Heart right ventricle (tissue), 16 donors: ENCODE measurements at regions not wholly inside any gene's neighbourhood (a gene's known extent, or its start where the extent isn't known, plus 50 kb on each side); places are given as distances from the start of the nearest gene placed in this dataset.

Experiments
- ATAC-seq, 8 donors: fragments of 200-7000 bp; cut with Tn5 transposase; one replicate each; pipeline ENCODE4 v1.9.1; 2020; ENCODE audit warnings: mild to moderate bottlenecking in 8 of 8, moderate library complexity in 8 of 8, moderate number of reproducible peaks in 1 of 8
- DNase-seq, 2 donors: peaks; one replicate each; pipeline ENCODE4 v3.0.0-alpha.2; 2020
- H3K27ac ChIP-seq, 10 donors: fragments of 200-600 bp; sonication (generic) in 2 of 10; one replicate each; pipeline versions ENCODE4 v1.5.0 to v1.8.0; 2020 to 2022; ENCODE audit warnings: mild to moderate bottlenecking in 3 of 10
- H3K27me3 ChIP-seq, 7 donors: fragments of 200-600 bp; one replicate each; pipeline ENCODE4 v1.8.0; 2021 to 2022; ENCODE audit warnings: mild to moderate bottlenecking in 2 of 7
- H3K36me3 ChIP-seq, 9 donors: fragments of 200-600 bp; sonication (generic) in 1 of 9; one replicate each; pipeline versions ENCODE4 v1.5.0 to v1.8.0; 2020 to 2022; ENCODE audit warnings: mild to moderate bottlenecking in 2 of 9
- H3K4me1 ChIP-seq, 9 donors: fragments of 200-600 bp; sonication (generic) in 1 of 9; one replicate each; pipeline versions ENCODE4 v1.5.0 to v1.8.0; 2020 to 2022; ENCODE audit warnings: mild to moderate bottlenecking in 4 of 9
- H3K4me3 ChIP-seq, 10 donors: fragments of 200-600 bp; sonication (generic) in 2 of 10; one replicate each; pipeline versions ENCODE4 v1.5.0 to v1.8.0; 2020 to 2022; ENCODE audit warnings: mild to moderate bottlenecking in 7 of 10, moderate library complexity in 2 of 10
- H3K9me3 ChIP-seq, 11 donors: fragments of 200-600 bp in 10 of 11; sonication (generic) in 2 of 11; one replicate each; pipeline versions ENCODE4 v1.5.0 to v1.8.0; 2013 to 2022; ENCODE audit warnings: mild to moderate bottlenecking in 2 of 11, control low read depth in 1 of 11, moderate library complexity in 1 of 11
- WGBS, 2 donors: extraction: QIAGEN DNeasy Blood & Tissue Kit; methylation state at CpG; one replicate each; pipeline ENCODE4 v1.1.7; 2013; ENCODE audit warnings: inconsistent platforms in 1 of 2; 5-methylcytosine and 5-hydroxymethylcytosine counted together
- intact Hi-C, 10 donors: fragments of 100-400 bp; cut with DNase I; formaldehyde crosslinking; loops; one replicate each; pipeline versions ENCODE4 v1.11.1 to v1.14.2; 2022
- TF ChIP-seq, protein P1 (sequence below), 9 donors: fragments of 200-600 bp; sonication (generic) in 2 of 9; IDR thresholded peaks; one replicate each; pipeline versions ENCODE4 v1.5.0 to v1.8.0; 2021 to 2022; ENCODE audit warnings: antibody characterized with exemption in 9 of 9, mild to moderate bottlenecking in 5 of 9, moderate library complexity in 1 of 9
- donor health status: Arrhythmogenic right ventricular cardiomyopathy.
- donor health status: ischemic (EF 13 %, LVEDD 7.1; RV severe dilation, severe dysfunction).
- donor health status: healthy with polysubstance abuse.
- donor health status: DM: no; HTN: yes; CAD: no.
- donor health status: DM: no; HTN: no; CAD: no.
- donor health status: ischemic (EF 25% LVEDD 6.9; RV normal size, moderate dysfunction).
- donor health status: ischemic (EF 25% LVEDD 5.7; RV mildly dilated, moderate dysfunction).
- donor health status: healthy.
- donor health status: DM: yes; HTN: yes; CAD: no.
- donor health status: Ischemic cardiomyopathy.
- donor health status: ischemic (EF 35%, LVEDD 5.7; RV mildly dilated, moderate dysfunction).
- donor health status: nonischemic (EF 11% LVEDD 7.7; RV severe dilation, severe dysfunction).
- donor health status: DM: yes; HTN: yes; CAD: no.
- donor health status: PGD.
- donor health status: ischemic (EF 29% LVEDD 5.4; RV normal size, mild dysfunction).
- donor health status: nonischemic (EF 23%, LVEDD 6.1; RV moderate dilation, normal function).

DNA sequence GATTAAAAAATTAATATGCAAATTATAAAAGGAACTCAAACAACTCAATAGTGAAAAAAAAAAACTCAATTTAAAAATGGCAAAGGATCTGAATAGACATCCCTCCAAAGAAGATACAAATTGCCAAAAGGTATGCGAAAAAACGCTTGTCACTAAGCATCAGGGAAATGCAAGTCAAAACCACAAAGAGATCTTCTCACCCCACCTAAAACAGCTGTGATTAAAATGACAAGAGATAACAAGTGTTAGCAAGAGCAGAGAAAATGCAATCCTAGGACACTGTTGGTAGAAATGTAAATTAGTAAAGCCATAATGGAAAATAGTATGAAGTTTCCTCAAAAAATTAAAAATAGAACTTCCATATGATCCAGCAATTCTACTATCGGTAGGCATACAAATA, 166.3 kb upstream of the ZC3H12C start:
- intact Hi-C loops: no loop called here
- H3K4me1 ChIP-seq: no peaks in the 10 kb centered on the region
- peaks cover 0 to 26% (median 12%) of the 10 kb centered on the region in 11 donors for H3K9me3 ChIP-seq
- WGBS, 2 donors: 47 to 48% methylated on average over 3 of the region's 3 CpGs
- H3K4me3 ChIP-seq: no peak overlapping the region
- TF ChIP-seq, protein P1, sequence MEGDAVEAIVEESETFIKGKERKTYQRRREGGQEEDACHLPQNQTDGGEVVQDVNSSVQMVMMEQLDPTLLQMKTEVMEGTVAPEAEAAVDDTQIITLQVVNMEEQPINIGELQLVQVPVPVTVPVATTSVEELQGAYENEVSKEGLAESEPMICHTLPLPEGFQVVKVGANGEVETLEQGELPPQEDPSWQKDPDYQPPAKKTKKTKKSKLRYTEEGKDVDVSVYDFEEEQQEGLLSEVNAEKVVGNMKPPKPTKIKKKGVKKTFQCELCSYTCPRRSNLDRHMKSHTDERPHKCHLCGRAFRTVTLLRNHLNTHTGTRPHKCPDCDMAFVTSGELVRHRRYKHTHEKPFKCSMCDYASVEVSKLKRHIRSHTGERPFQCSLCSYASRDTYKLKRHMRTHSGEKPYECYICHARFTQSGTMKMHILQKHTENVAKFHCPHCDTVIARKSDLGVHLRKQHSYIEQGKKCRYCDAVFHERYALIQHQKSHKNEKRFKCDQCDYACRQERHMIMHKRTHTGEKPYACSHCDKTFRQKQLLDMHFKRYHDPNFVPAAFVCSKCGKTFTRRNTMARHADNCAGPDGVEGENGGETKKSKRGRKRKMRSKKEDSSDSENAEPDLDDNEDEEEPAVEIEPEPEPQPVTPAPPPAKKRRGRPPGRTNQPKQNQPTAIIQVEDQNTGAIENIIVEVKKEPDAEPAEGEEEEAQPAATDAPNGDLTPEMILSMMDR (IDR thresholded peaks at IDR 0.05): no peak
- DNase-seq: no peak
- no peak overlapping the region for H3K27ac ChIP-seq
- H3K27me3 ChIP-seq: no peaks in the 10 kb centered on the region
- no peaks in the 10 kb centered on the region for H3K36me3 ChIP-seq
- ATAC-seq: no peak

DNA sequence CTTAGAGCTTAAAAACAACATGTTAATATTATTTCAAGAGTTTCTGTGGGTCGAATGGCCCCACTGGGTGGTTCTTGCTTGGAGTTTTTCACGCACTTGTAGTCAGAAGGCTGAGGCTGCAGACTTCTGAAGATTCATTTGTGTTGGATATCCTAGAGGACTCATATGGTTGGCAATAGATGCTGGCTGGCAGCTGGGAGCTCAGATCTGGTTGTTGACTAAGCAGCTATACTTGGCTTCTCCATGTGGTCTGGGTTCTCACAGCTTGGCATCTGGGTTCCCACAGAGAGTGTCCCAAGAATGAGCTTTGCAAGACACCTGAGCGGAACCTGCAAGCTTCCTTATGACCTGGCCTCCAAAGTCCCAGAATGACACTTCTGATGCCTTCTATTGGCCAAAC, 163.9 kb upstream of the ZC3H12C start:
- H3K9me3 ChIP-seq: peaks cover 0 to 22% (median 10%) of the 10 kb centered on the region in 11 donors
- no peaks in the 10 kb centered on the region for H3K4me1 ChIP-seq
- intact Hi-C loops: no loop called here
- WGBS, 2 donors: 88 to 90% methylated on average over 3 of the region's 3 CpGs
- TF ChIP-seq, protein P1 (IDR thresholded peaks at IDR 0.05): no peak
- H3K36me3 ChIP-seq: no peaks in the 10 kb centered on the region
- no peak overlapping the region for H3K4me3 ChIP-seq
- no peak for DNase-seq
- no peak overlapping the region for H3K27ac ChIP-seq
- no peak for ATAC-seq
- no peaks in the 10 kb centered on the region for H3K27me3 ChIP-seq

GRCh38 chr11:109933126-109933525, 160.1 kb upstream of the ZC3H12C start:
- intact Hi-C loops: loop anchor here in 2 of 10 donors (10.0 kb wide), 1 partner anchor 1228 kb away; no protein-coding TSS in a partner anchor

GRCh38 chr11:109934151-109934550, 159.0 kb upstream of the ZC3H12C start:
- Histone ChIP-seq H3K36me3 (no peaks in the 10 kb centered on the region), H3K4me1 (peaks cover 0 to 4% (median 0%) of the 10 kb centered on the region in 9 donors), H3K27ac (no peak overlapping the region), H3K9me3 (no peaks in the 10 kb centered on the region), H3K27me3 (no peaks in the 10 kb centered on the region), H3K4me3 (no peak overlapping the region)
- DNase-seq (no peak), ATAC-seq (no peak)
- 87 to 92% methylated on average over 2 of the region's 2 CpGs for WGBS, 2 donors
- intact Hi-C loops: loop anchor here in 2 of 10 donors (10.0 kb wide), 1 partner anchor 1229 kb away; no protein-coding TSS in a partner anchor
- TF ChIP-seq, protein P1 (IDR thresholded peaks at IDR 0.05): no peak

More at GRCh38 chr11:109933126-109933525, 160.1 kb upstream of the ZC3H12C start:
- no peaks in the 10 kb centered on the region for H3K27me3 ChIP-seq
- no peak for ATAC-seq
- TF ChIP-seq, protein P1 (IDR thresholded peaks at IDR 0.05): no peak
- H3K27ac ChIP-seq: no peak overlapping the region
- H3K4me3 ChIP-seq: no peak overlapping the region
- no peaks in the 10 kb centered on the region for H3K36me3 ChIP-seq
- DNase-seq: no peak
- 79 to 80% methylated on average over 4 of the region's 4 CpGs for WGBS, 2 donors
- H3K9me3 ChIP-seq: no peaks in the 10 kb centered on the region
- H3K4me1 ChIP-seq: no peaks in the 10 kb centered on the region
